CD4-positive, CD25-positive, alpha-beta regulatory T cell (primary cell): ENCODE measurements at regions not wholly inside any gene's neighbourhood (a gene's known extent, or its start where the extent isn't known, plus 50 kb on each side); places are given as distances from the start of the nearest gene placed in this dataset.
"Not testable (repeated sequence)": the region's sequence is repeated elsewhere in the genome, so short reads cannot be mapped to it uniquely, and the experiment has no call there.

Experiments used
- ATAC-seq, 2 donors: fragments of 150-1000 bp; cut with Tn5 transposase; one replicate each; pipeline ENCODE4 v1.10.0; 2021; ENCODE audit warnings: low read depth in 2 of 2, moderate number of reproducible peaks in 2 of 2, moderate library complexity in 1 of 2
- DNase-seq, 3 donors: peaks; one replicate each; pipeline versions ENCODE4 v3.0.0 to v3.0.0-alpha.2; 2012 to 2022; ENCODE audit warnings: mixed read lengths in 1 of 3
- H3K27ac ChIP-seq: one replicate; pipeline ENCODE4 v1.7.0; 2013; ENCODE audit warnings: mild to moderate bottlenecking, low read length; ENCODE audit not compliant: insufficient read depth, poor library complexity, severe bottlenecking
- H3K27me3 ChIP-seq: one replicate; pipeline ENCODE4 v1.7.0; 2013; ENCODE audit warnings: low read length; ENCODE audit not compliant: control insufficient read depth, insufficient read depth
- H3K36me3 ChIP-seq: one replicate; pipeline ENCODE4 v1.7.0; 2013; ENCODE audit warnings: mild to moderate bottlenecking, low read length, moderate library complexity; ENCODE audit not compliant: control insufficient read depth, insufficient read depth
- H3K4me1 ChIP-seq: 2 replicates; pipeline ENCODE4 v1.7.0; 2013; ENCODE audit warnings: mild to moderate bottlenecking, low read length; ENCODE audit not compliant: insufficient read depth, control insufficient read depth, poor library complexity, severe bottlenecking
- H3K4me3 ChIP-seq: one replicate; pipeline ENCODE4 v1.7.0; 2013; ENCODE audit warnings: low read depth, mild to moderate bottlenecking, low read length, moderate library complexity
- H3K9me3 ChIP-seq, 2 experiments: 1 replicate in 1 of 2; 2 replicates in 1 of 2; pipeline ENCODE4 v1.7.0; 2013; ENCODE audit warnings: low read length in 2 of 2, mild to moderate bottlenecking in 1 of 2, moderate library complexity in 1 of 2; ENCODE audit not compliant: control insufficient read depth in 2 of 2
- H3K27ac Mint-ChIP-seq, 3 donors: one replicate each; pipeline ENCODE4 v1.8.0; 2020 to 2022; ENCODE audit warnings: mild to moderate bottlenecking in 3 of 3, mixed read lengths in 3 of 3, moderate library complexity in 2 of 3
- H3K27me3 Mint-ChIP-seq: one replicate; pipeline ENCODE4 v1.8.0; 2022; ENCODE audit warnings: mild to moderate bottlenecking, mixed read lengths
- H3K36me3 Mint-ChIP-seq: one replicate; pipeline ENCODE4 v1.8.0; 2020; ENCODE audit warnings: mixed read lengths
- H3K4me1 Mint-ChIP-seq, 4 donors: one replicate each; pipeline ENCODE4 v1.8.0; 2020 to 2022; ENCODE audit warnings: mixed read lengths in 4 of 4, mild to moderate bottlenecking in 1 of 4
- H3K4me3 Mint-ChIP-seq, 4 donors: one replicate each; pipeline ENCODE4 v1.8.0; 2020 to 2022; ENCODE audit warnings: mild to moderate bottlenecking in 4 of 4, mixed read lengths in 4 of 4, moderate library complexity in 3 of 4
- H3K9me3 Mint-ChIP-seq, 7 donors: one replicate each; pipeline ENCODE4 v1.8.0; 2020 to 2022; ENCODE audit warnings: mixed read lengths in 7 of 7, mild to moderate bottlenecking in 3 of 7, moderate library complexity in 2 of 7

- H3K9me3 ChIP-seq, H3K4me3 Mint-ChIP-seq, H3K4me3 ChIP-seq, H3K27ac Mint-ChIP-seq, ATAC-seq, H3K36me3 ChIP-seq, H3K36me3 Mint-ChIP-seq, H3K4me1 ChIP-seq, H3K27me3 Mint-ChIP-seq, H3K27ac ChIP-seq, H3K4me1 Mint-ChIP-seq, H3K9me3 Mint-ChIP-seq, DNase-seq, H3K27me3 ChIP-seq: not testable (repeated sequence)
These were observed 5384.4 kb upstream of the TPTE start for GRCh38 chr21:5137006-5137405.

DNA sequence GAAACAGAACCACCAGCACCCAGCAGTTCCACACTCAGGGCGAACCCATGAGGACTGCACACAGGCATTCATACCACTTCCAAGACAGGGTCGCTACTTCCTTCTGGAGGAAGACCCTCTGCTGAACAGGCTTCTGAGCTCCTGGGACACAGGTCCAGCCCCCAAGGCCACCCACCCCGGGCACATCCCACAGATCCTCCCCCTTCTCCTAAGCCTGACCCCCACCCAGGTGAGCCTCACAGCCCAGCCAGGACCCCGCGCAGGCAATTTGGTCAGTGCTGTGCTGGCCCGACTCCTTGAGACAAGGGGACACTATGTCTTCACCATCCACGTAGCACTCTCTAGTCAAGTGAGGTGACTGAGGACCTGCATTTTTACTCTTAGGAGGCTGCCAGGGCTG lies 5382.7 kb upstream of the TPTE start:
- H3K36me3 ChIP-seq, H3K4me1 Mint-ChIP-seq, H3K36me3 Mint-ChIP-seq, DNase-seq, H3K27ac ChIP-seq, H3K9me3 ChIP-seq, H3K4me3 ChIP-seq, H3K27me3 ChIP-seq, H3K9me3 Mint-ChIP-seq, H3K27ac Mint-ChIP-seq, H3K4me3 Mint-ChIP-seq, H3K4me1 ChIP-seq, ATAC-seq, H3K27me3 Mint-ChIP-seq: not testable (repeated sequence)

DNA sequence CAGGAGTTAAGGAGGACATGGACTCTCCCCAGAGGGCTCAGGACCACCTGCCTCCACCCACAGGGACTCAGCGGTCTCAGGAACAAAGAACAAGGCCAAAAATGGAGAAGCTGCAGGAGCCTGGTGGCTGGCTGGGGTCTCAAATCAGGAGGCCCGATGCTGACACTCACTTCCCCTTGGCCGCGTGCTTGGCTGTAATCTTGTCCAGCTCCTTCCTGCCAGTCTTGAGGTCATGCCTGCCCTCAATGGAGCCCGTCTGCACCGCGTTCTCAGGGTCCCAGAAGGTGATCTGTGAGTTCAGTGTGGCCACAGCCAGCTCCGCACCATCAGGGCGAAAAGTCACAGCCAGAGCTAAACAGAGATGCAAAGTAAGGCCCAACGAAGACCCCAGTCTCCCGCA lies 5381.9 kb upstream of the TPTE start:
- H3K4me3 ChIP-seq, H3K4me3 Mint-ChIP-seq, ATAC-seq, H3K27me3 Mint-ChIP-seq, H3K27ac Mint-ChIP-seq, H3K27me3 ChIP-seq, H3K36me3 ChIP-seq, H3K27ac ChIP-seq, H3K9me3 Mint-ChIP-seq, H3K4me1 ChIP-seq, DNase-seq, H3K36me3 Mint-ChIP-seq, H3K4me1 Mint-ChIP-seq, H3K9me3 ChIP-seq: not testable (repeated sequence)

DNA sequence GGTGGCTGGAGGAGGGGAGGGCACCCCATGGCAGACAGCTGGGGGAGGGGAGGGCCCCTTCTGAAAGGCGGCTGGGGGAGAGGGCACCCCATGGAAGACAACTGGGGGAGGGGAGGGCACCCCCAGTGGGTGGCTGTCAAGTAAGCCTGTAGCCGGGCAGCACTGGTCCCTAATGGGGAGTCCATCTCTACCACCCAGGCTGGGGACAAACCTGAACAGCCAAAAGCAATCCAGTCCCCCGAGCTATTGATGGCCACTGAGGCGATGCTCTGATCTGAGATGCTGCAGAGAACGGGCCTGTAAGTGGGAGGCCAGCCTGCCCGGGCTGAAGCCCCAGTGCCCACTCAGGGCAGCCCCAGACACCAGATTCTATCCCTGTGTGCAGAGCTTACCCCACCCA lies 5378.4 kb upstream of the TPTE start:
- H3K27me3 Mint-ChIP-seq, H3K36me3 Mint-ChIP-seq, H3K36me3 ChIP-seq, H3K4me3 Mint-ChIP-seq, DNase-seq, H3K4me3 ChIP-seq, H3K27me3 ChIP-seq, H3K9me3 ChIP-seq, ATAC-seq, H3K4me1 Mint-ChIP-seq, H3K27ac ChIP-seq, H3K4me1 ChIP-seq, H3K27ac Mint-ChIP-seq, H3K9me3 Mint-ChIP-seq: not testable (repeated sequence)

- not testable (repeated sequence) for H3K27ac Mint-ChIP-seq, H3K27me3 ChIP-seq, H3K9me3 ChIP-seq, H3K27me3 Mint-ChIP-seq, H3K36me3 ChIP-seq, ATAC-seq, H3K27ac ChIP-seq, H3K4me1 ChIP-seq, H3K9me3 Mint-ChIP-seq, H3K36me3 Mint-ChIP-seq, H3K4me3 Mint-ChIP-seq, H3K4me1 Mint-ChIP-seq, DNase-seq, H3K4me3 ChIP-seq
These were observed 5376.7 kb upstream of the TPTE start for GRCh38 chr21:5144731-5145130.

- H3K4me3 ChIP-seq, H3K27me3 Mint-ChIP-seq, H3K27ac Mint-ChIP-seq, DNase-seq, H3K4me1 ChIP-seq, H3K36me3 ChIP-seq, H3K4me1 Mint-ChIP-seq, H3K36me3 Mint-ChIP-seq, H3K9me3 Mint-ChIP-seq, H3K4me3 Mint-ChIP-seq, ATAC-seq, H3K27ac ChIP-seq, H3K9me3 ChIP-seq, H3K27me3 ChIP-seq: not testable (repeated sequence)
These were observed 5373.7 kb upstream of the TPTE start for GRCh38 chr21:5147685-5148084.

GRCh38 chr21:5149222-5149621 lies 5372.2 kb upstream of the TPTE start:
- not testable (repeated sequence) for H3K4me1 Mint-ChIP-seq, H3K9me3 ChIP-seq, H3K4me1 ChIP-seq, H3K27me3 Mint-ChIP-seq, ATAC-seq, H3K36me3 Mint-ChIP-seq, H3K9me3 Mint-ChIP-seq, H3K27me3 ChIP-seq, DNase-seq, H3K36me3 ChIP-seq, H3K27ac Mint-ChIP-seq, H3K27ac ChIP-seq, H3K4me3 Mint-ChIP-seq, H3K4me3 ChIP-seq

DNA sequence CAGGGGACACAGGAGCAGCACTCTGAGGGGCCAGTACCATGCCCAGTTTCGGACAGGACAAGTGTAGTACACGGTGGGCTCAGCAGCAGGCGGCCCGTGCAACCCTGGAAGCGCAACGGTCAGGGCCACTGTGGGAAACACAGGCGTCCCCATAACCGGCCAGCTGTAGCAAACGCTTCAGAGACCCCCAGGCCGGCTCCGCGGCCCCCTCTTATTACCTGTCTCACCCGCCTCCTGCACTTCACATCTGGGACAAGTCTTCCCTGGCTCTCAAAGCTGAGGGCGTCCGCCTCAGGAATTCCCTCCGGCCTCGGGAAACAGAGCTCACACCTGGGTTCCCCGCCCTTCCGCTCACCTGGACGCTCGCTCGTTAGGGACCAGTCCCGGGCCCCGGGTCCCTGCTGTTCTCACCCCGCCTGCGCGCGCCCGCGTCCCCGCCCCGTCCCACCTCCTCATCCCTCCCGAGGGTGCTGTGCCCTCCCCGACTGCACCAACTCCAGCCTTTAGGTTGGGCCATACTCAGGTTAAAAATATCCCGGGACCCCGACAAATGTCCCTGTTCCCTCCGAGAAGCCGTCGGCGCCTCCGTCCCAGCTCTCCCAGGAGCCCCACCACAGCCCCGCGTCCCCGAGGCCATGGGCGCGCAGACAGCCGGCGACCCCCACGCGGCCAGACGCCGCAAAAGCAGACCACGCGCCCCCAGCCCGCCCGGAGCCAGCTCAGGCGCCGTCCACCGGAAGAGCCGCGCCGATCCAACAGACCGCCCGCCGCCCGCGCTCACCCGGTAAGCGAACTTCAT lies 5367.3 kb upstream of the TPTE start:
- peak in 1 of 2 donors; percentile 1 for ATAC-seq
- not testable (repeated sequence) for H3K4me1 Mint-ChIP-seq, H3K9me3 Mint-ChIP-seq, H3K9me3 ChIP-seq, H3K4me3 ChIP-seq, H3K36me3 ChIP-seq, H3K4me1 ChIP-seq, H3K27me3 Mint-ChIP-seq, DNase-seq, H3K36me3 Mint-ChIP-seq, H3K27me3 ChIP-seq, H3K27ac Mint-ChIP-seq, H3K4me3 Mint-ChIP-seq
- H3K27ac ChIP-seq: peak overlapping the region; percentile 55
